Epithelial cell of esophagus (primary cell): ENCODE measurements at regions not wholly inside any gene's neighbourhood (a gene's known extent, or its start where the extent isn't known, plus 50 kb on each side); places are given as distances from the start of the nearest gene placed in this dataset.
"Not testable (repeated sequence)": the region's sequence is repeated elsewhere in the genome, so short reads cannot be mapped to it uniquely, and the experiment has no call there.

Experiments
- DNase-seq: peaks from one replicate; pipeline ENCODE4 v3.0.0; 2010; ENCODE audit warnings: low read depth
- H3K4me3 ChIP-seq: 2 replicates; pipeline ENCODE4 v1.5.1; 2011; ENCODE audit warnings: mild to moderate bottlenecking, low read length, control low read depth
- CTCF ChIP-seq: IDR thresholded peaks from 2 replicates; pipeline ENCODE4 v1.5.1; 2011; ENCODE audit warnings: low read depth, mild to moderate bottlenecking, low read length, control low read depth, inconsistent platforms; ENCODE audit not compliant: insufficient read depth; ENCODE audit errors: missing control alignments

GRCh38 chr20:22060610-22061009 is 355.1 kb downstream of the PAX1 start:
- no peak for DNase-seq
- TF ChIP-seq CTCF: no peak
- H3K4me3 ChIP-seq: no peak overlapping the region

GRCh38 chr20:22058746-22059145 is 353.3 kb downstream of the PAX1 start:
- DNase-seq: no peak
- no peak for TF ChIP-seq CTCF
- no peak overlapping the region for H3K4me3 ChIP-seq

GRCh38 chr20:22055981-22056380 is 350.5 kb downstream of the PAX1 start:
- no peak overlapping the region for H3K4me3 ChIP-seq
- DNase-seq: no peak
- TF ChIP-seq CTCF: no peak

GRCh38 chr20:22052025-22052650 is 346.7 kb downstream of the PAX1 start:
- H3K4me3 ChIP-seq: no peak overlapping the region
- TF ChIP-seq CTCF: no peak

GRCh38 chr20:22045956-22046507 is 340.6 kb downstream of the PAX1 start:
- not testable (repeated sequence) for H3K4me3 ChIP-seq, DNase-seq

More at GRCh38 chr20:22052025-22052650, 346.7 kb downstream of the PAX1 start:
- no peak for DNase-seq

GRCh38 chr20:22027423-22027822 is 322.0 kb downstream of the PAX1 start:
- no peak for DNase-seq
- no peak overlapping the region for H3K4me3 ChIP-seq
- TF ChIP-seq CTCF: no peak

GRCh38 chr20:22020201-22020600 is 314.7 kb downstream of the PAX1 start:
- H3K4me3 ChIP-seq: no peak overlapping the region
- no peak for TF ChIP-seq CTCF
- DNase-seq: no peak

- no peak for TF ChIP-seq CTCF
- no peak for DNase-seq
- no peak overlapping the region for H3K4me3 ChIP-seq
These were observed 303.0 kb downstream of the PAX1 start for GRCh38 chr20:22008456-22008855.
